ENCODE measurements at regions not wholly inside any gene's neighbourhood (a gene's known extent, or its start where the extent isn't known, plus 50 kb on each side); places are given as distances from the start of the nearest gene placed in this dataset.

- Histone ChIP-seq H3K79me2 (replicated peaks; ENCODE audit: insufficient read depth, low read length) (no peaks in the 10 kb centered on the region), H3K4me3 (ENCODE audit: low read length) (no peak overlapping the region), H3K27me3 (ENCODE audit: insufficient read depth, low read depth, low read length) (no peaks in the 10 kb centered on the region), H3K27ac (ENCODE audit: low read length) (no peak overlapping the region), H3K9me3 (ENCODE audit: low read length) (no peaks in the 10 kb centered on the region), H3K9ac (ENCODE audit: low read length) (no peak overlapping the region), H3K4me2 (ENCODE audit: low read length) (no peak overlapping the region), H3F3A (ENCODE audit: insufficient read depth, low read length, poor library complexity, severe bottlenecking) (no peaks in the 10 kb centered on the region), H2AFZ (ENCODE audit: low read depth, low read length) (no peak overlapping the region), H3K36me3 (ENCODE audit: insufficient read depth, low read length) (no peaks in the 10 kb centered on the region), H4K20me1 (ENCODE audit: insufficient read depth) (no peaks in the 10 kb centered on the region), H3K9me2 (ENCODE audit: insufficient read depth, low read length) (no peaks in the 10 kb centered on the region)
- TF ChIP-seq EZH2 (IDR thresholded peaks at IDR 0.05; ENCODE audit: borderline replicate concordance, insufficient read depth, low read length, poor library complexity, severe bottlenecking) (no peak), EP300 (conservative IDR thresholded peaks at IDR 0.05; ENCODE audit: poor library complexity, severe bottlenecking) (no peak)
These were observed 492.1 kb upstream of the TMEM132C start for GRCh38 chr12:127774828-127775227.

GRCh38 chr12:127779301-127780045 lies 487.5 kb upstream of the TMEM132C start:
- Histone ChIP-seq H3K27ac (ENCODE audit: low read length) (no peak overlapping the region), H3K27me3 (ENCODE audit: insufficient read depth, low read depth, low read length) (no peaks in the 10 kb centered on the region), H2AFZ (ENCODE audit: low read depth, low read length) (no peak overlapping the region), H3K9me3 (ENCODE audit: low read length) (no peaks in the 10 kb centered on the region), H3K9me2 (ENCODE audit: insufficient read depth, low read length) (no peaks in the 10 kb centered on the region), H3K4me3 (ENCODE audit: low read length) (no peak overlapping the region), H3K36me3 (ENCODE audit: insufficient read depth, low read length) (no peaks in the 10 kb centered on the region), H3K9ac (ENCODE audit: low read length) (no peak overlapping the region), H4K20me1 (ENCODE audit: insufficient read depth) (no peaks in the 10 kb centered on the region), H3F3A (ENCODE audit: insufficient read depth, low read length, poor library complexity, severe bottlenecking) (no peaks in the 10 kb centered on the region), H3K4me2 (ENCODE audit: low read length) (no peak overlapping the region), H3K79me2 (replicated peaks; ENCODE audit: insufficient read depth, low read length) (no peaks in the 10 kb centered on the region)
- TF ChIP-seq EP300 (conservative IDR thresholded peaks at IDR 0.05; ENCODE audit: poor library complexity, severe bottlenecking) (no peak), RAD21 (conservative IDR thresholded peaks at IDR 0.05) (no peak), SMC3 (conservative IDR thresholded peaks at IDR 0.05; ENCODE audit: poor library complexity) (no peak), MXI1 (conservative IDR thresholded peaks at IDR 0.05; ENCODE audit: poor library complexity, severe bottlenecking) (no peak), EZH2 (IDR thresholded peaks at IDR 0.05; ENCODE audit: borderline replicate concordance, insufficient read depth, low read length, poor library complexity, severe bottlenecking) (no peak), CTCF (IDR thresholded peaks at IDR 0.05; ENCODE audit: poor library complexity, severe bottlenecking) (no peak), POLR2AphosphoS5 (IDR thresholded peaks at IDR 0.05) (no peak), TAF1 (IDR thresholded peaks at IDR 0.05; ENCODE audit: low read depth) (no peak)
- TF ChIP-seq, protein P1, sequence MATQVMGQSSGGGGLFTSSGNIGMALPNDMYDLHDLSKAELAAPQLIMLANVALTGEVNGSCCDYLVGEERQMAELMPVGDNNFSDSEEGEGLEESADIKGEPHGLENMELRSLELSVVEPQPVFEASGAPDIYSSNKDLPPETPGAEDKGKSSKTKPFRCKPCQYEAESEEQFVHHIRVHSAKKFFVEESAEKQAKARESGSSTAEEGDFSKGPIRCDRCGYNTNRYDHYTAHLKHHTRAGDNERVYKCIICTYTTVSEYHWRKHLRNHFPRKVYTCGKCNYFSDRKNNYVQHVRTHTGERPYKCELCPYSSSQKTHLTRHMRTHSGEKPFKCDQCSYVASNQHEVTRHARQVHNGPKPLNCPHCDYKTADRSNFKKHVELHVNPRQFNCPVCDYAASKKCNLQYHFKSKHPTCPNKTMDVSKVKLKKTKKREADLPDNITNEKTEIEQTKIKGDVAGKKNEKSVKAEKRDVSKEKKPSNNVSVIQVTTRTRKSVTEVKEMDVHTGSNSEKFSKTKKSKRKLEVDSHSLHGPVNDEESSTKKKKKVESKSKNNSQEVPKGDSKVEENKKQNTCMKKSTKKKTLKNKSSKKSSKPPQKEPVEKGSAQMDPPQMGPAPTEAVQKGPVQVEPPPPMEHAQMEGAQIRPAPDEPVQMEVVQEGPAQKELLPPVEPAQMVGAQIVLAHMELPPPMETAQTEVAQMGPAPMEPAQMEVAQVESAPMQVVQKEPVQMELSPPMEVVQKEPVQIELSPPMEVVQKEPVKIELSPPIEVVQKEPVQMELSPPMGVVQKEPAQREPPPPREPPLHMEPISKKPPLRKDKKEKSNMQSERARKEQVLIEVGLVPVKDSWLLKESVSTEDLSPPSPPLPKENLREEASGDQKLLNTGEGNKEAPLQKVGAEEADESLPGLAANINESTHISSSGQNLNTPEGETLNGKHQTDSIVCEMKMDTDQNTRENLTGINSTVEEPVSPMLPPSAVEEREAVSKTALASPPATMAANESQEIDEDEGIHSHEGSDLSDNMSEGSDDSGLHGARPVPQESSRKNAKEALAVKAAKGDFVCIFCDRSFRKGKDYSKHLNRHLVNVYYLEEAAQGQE (IDR thresholded peaks at IDR 0.05; ENCODE audit: borderline replicate concordance), result no peak
